Stimulated activated naive CD8-positive, alpha-beta T cell treated with anti-CD3 and anti-CD28 coated beads, Interleukin-15, Interleukin-2, amounts not matched to agents 100 U/mL and 50 U/mL, for 24 hours (primary cell): ENCODE measurements at regions not wholly inside any gene's neighbourhood (a gene's known extent, or its start where the extent isn't known, plus 50 kb on each side); places are given as distances from the start of the nearest gene placed in this dataset.
"Not testable (repeated sequence)": the region's sequence is repeated elsewhere in the genome, so short reads cannot be mapped to it uniquely, and the experiment has no call there.

Experiments used
- ATAC-seq: fragments of 150-1000 bp; cut with Tn5 transposase; one replicate; pipeline ENCODE4 v1.10.0; 2021
- DNase-seq: peaks from one replicate; pipeline ENCODE4 v3.0.0; 2021

- ATAC-seq (no peak), DNase-seq (no peak)
Observed at GRCh38 chr18:10249270-10249669, 205.2 kb upstream of the APCDD1 start.

DNA sequence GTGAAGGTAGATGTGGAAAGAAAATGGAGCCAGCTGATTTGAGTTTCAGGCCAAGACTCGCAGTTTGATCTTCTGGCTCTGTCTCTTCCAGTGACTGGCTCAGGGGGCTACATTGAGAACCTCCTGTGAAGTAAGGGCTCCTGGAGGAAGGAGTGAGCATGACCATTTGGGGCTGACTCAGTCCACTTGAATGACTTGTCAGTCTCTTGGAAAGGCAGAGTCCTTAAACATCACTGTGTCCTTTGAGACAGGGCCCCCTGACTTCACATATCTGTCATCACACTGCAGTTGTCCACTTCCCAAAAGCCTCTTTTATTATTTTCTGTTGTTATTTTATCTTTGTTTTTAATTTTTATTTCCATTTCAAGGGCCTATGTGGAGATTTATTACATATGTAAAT, 204.6 kb upstream of the APCDD1 start:
- no peak for DNase-seq

DNA sequence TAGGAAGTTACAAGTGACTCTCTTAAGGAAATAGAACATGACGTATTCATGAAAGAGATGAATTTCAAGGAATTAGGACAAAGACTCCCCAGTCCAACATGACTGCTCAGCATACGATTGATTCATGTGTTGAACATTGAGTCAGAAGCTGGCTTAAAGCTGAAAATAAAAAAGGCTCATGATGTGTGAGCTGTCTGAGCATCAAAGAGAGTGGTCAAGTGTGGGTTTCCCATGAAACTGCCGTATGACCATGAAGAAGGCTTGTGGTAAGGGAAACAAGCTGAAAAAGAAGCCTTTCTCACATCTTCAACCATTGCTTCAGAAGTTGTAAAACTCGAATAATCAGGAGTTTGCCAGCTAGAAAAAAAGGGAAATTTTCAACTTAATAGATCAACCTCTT, 201.9 kb upstream of the APCDD1 start:
- DNase-seq, result no peak
- no peak for ATAC-seq

More for the DNA sequence above, 204.6 kb upstream of the APCDD1 start:
- ATAC-seq, result no peak

GRCh38 chr18:10252952-10253705, 201.3 kb upstream of the APCDD1 start:
- no peak for DNase-seq
- no peak for ATAC-seq

DNA sequence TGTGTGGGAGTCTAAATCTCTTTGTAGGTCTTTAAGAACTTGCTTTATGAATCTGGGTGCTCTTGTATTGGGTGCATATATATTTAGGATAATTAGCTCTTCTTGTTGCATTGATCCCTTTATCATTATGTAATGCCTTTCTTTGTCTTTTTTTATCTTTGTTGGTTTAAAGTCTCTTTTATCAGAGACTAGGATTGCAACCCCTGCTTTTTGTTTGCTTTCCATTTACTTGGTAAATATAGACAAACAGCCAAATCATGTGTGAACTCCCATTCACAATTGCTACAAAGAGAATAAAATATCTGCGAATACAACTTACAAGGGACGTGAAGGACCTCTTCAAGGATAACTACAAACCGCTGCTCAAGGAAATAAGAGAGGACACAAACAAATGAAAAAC, 198.2 kb upstream of the APCDD1 start:
- not testable (repeated sequence) for DNase-seq, ATAC-seq

GRCh38 chr18:10258836-10259474, 195.5 kb upstream of the APCDD1 start:
- no peak for ATAC-seq
- DNase-seq, result no peak

- DNase-seq (no peak), ATAC-seq (no peak)
Observed at GRCh38 chr18:10259901-10260300, 194.5 kb upstream of the APCDD1 start.

- no peak for ATAC-seq
Observed at GRCh38 chr18:10261344-10262276, 192.8 kb upstream of the APCDD1 start.

DNA sequence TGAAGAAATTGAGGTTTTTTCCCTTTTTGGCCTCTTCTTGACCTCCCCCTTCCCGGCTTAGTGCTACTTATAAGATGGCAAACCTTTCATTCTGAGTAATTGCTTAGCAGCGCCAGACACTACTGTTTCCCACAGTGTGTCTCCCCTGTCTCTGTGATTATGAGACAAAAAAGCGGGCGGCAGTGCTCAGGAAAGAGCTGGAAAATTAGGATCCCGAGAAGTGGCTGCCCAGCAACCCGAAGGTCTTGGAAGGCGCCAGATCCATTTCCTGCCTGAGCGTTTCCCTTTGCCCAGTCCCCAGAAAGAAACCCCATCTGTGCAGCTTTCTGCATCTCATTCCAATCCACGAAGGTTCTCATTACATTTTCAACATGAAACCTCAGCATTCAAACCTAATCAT, 191.9 kb upstream of the APCDD1 start:
- no peak for ATAC-seq

More at GRCh38 chr18:10261344-10262276, 192.8 kb upstream of the APCDD1 start:
- DNase-seq, result no peak

GRCh38 chr18:10264260-10264659, 190.2 kb upstream of the APCDD1 start:
- ATAC-seq (no peak), DNase-seq (no peak)

More for the DNA sequence above, 191.9 kb upstream of the APCDD1 start:
- DNase-seq, result no peak

- DNase-seq, result no peak
- ATAC-seq, result no peak
Observed at GRCh38 chr18:10265560-10266333, 188.7 kb upstream of the APCDD1 start.

- no peak for DNase-seq
Observed at GRCh38 chr18:10266334-10266590, 188.2 kb upstream of the APCDD1 start.

GRCh38 chr18:10269261-10269660, 185.2 kb upstream of the APCDD1 start:
- DNase-seq (no peak), ATAC-seq (no peak)

More at GRCh38 chr18:10266334-10266590, 188.2 kb upstream of the APCDD1 start:
- no peak for ATAC-seq

GRCh38 chr18:10270151-10270571, 184.3 kb upstream of the APCDD1 start:
- no peak for DNase-seq
- ATAC-seq, result no peak

DNA sequence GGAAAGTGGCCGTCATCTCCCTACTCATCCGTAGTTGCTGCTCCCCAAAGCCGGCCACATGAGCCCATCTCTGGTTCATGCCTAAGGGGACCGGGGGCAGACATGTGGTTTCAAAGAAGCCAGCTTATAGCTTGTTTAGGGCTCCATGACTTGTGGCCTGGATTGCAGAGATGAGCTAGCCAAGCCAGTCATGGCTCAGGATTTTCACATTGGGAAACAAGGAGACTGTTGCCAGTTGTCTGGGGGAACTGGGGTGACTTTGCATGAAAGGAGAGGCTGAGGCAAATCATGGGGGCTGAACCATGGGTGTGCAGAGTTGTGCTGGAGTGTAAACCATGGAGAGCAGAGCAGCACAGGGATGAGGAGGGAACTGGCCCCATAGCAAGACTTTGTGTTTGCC, 183.0 kb upstream of the APCDD1 start:
- ATAC-seq (no peak), DNase-seq (no peak)

GRCh38 chr18:10274301-10274700, 180.1 kb upstream of the APCDD1 start:
- DNase-seq, result no peak
- no peak for ATAC-seq

DNA sequence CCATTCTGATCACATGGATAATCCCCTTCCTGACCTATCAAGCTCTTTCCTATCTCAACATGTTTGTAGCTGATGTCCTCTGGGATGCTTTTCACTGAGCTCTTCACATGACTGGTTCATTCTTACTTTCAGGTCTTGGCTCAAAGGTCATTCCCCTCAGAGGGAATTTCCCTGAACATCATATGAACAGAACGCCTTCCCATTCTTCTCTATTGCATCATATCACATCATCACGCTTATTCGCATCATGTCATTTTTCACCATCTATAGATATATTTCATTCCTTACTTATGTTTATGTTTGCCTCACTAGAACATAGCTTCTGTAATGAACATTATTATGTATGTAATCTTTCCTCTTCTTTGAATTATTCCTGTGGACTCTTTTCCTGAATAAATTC, 178.9 kb upstream of the APCDD1 start:
- DNase-seq (no peak), ATAC-seq (no peak)

DNA sequence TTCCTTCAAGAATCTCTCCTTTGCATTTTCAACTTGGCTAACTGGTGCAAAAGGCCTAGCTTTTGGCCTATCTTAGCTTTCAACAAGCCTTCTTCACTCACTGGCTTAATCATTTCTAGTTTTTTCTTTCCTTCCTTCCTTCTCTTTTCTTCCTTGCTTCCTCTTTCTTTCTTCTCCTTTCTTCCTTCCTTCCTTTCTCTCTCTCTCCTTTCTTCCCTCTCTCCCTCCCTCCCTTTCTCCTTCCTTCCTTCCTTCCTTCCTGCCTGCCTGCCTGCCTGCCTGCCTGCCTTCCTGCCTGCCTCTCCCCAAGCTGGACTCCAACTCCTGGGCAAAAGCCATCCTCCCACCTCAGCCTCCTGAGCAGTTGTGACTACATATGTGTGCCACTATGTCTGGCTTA, 176.2 kb upstream of the APCDD1 start:
- ATAC-seq (no peak), DNase-seq (no peak)

- no peak for DNase-seq
- ATAC-seq, result no peak
Observed at GRCh38 chr18:10279471-10279870, 175.0 kb upstream of the APCDD1 start.

DNA sequence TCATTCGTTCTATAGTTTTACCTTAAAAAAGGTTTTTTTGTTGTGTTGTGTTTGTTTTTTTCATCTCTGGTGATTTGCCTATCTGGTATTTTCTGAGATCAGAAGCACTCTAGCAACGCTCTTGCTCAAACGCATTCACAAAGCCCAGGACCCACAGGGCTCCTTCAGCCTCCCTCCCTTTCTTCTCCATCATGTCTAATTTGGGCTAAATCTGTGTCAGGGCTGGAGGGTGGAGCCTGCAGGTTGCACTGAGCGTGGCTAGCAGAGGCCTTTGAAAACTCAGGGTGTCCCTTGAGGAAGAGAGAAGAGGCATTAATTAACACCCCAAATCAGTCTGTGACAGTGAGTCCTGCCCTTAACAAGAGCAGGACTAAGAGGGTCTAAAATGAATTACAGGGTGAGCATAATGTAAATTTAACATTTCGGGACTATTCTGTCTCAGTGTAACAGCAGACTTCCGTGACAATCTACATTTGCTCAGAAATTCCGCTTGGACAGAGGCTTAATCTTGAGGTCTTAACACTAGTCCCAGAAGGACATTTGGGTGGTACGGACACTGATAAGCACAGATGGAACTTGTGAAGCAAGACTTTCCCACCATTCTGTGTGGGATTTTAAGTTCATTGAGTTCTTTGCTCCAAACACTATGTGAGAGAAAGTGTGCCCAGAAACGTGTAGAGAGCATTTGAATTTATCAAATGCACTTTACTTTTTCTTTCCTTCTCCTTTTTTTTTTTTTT, 174.4 kb upstream of the APCDD1 start:
- DNase-seq (no peak), ATAC-seq (no peak)

GRCh38 chr18:10284540-10285282, 169.7 kb upstream of the APCDD1 start:
- ATAC-seq (no peak), DNase-seq (no peak)
